ENCODE measurements at regions not wholly inside any gene's neighbourhood (a gene's known extent, or its start where the extent isn't known, plus 50 kb on each side); places are given as distances from the start of the nearest gene placed in this dataset.
A peak's percentile ranks its signal among the peaks of the same experiment; 100 is the strongest.
"Not testable (repeated sequence)": the region's sequence is repeated elsewhere in the genome, so short reads cannot be mapped to it uniquely, and the experiment has no call there.

GRCh38 chr9:65395789-65396188 is 110.8 kb upstream of the FOXD4L5 start:
- not testable (repeated sequence) for DNase-seq (ENCODE audit: low read depth)

- not testable (repeated sequence) for DNase-seq (ENCODE audit: low read depth)
These were observed 110.1 kb upstream of the FOXD4L5 start for GRCh38 chr9:65395121-65395520.

GRCh38 chr9:65393111-65393810 is 108.3 kb upstream of the FOXD4L5 start:
- DNase-seq (ENCODE audit: low read depth) = not testable (repeated sequence)

GRCh38 chr9:65392611-65393010 is 107.6 kb upstream of the FOXD4L5 start:
- DNase-seq (ENCODE audit: low read depth) = not testable (repeated sequence)

GRCh38 chr9:65389710-65390109 is 104.7 kb upstream of the FOXD4L5 start:
- not testable (repeated sequence) for DNase-seq (ENCODE audit: low read depth)

GRCh38 chr9:65389216-65389615 is 104.2 kb upstream of the FOXD4L5 start:
- not testable (repeated sequence) for DNase-seq (ENCODE audit: low read depth)

- DNase-seq (ENCODE audit: low read depth) = peak; percentile 64
These were observed 101.7 kb upstream of the FOXD4L5 start for GRCh38 chr9:65386699-65387098.

GRCh38 chr9:65386191-65386590 is 101.2 kb upstream of the FOXD4L5 start:
- DNase-seq (ENCODE audit: low read depth) = not testable (repeated sequence)

GRCh38 chr9:65385655-65386024 is 100.6 kb upstream of the FOXD4L5 start:
- not testable (repeated sequence) for DNase-seq (ENCODE audit: low read depth)

- DNase-seq (ENCODE audit: low read depth) = not testable (repeated sequence)
These were observed 100.0 kb upstream of the FOXD4L5 start for GRCh38 chr9:65384759-65385654.

- DNase-seq (ENCODE audit: low read depth) = not testable (repeated sequence)
These were observed 99.1 kb upstream of the FOXD4L5 start for GRCh38 chr9:65384066-65384465.

- not testable (repeated sequence) for DNase-seq (ENCODE audit: low read depth)
These were observed 98.6 kb upstream of the FOXD4L5 start for GRCh38 chr9:65383646-65384045.

- not testable (repeated sequence) for DNase-seq (ENCODE audit: low read depth)
These were observed 97.8 kb upstream of the FOXD4L5 start for GRCh38 chr9:65382701-65383318.

All from stromal cell of bone marrow (primary cell).